ENCODE measurements at regions not wholly inside any gene's neighbourhood (a gene's known extent, or its start where the extent isn't known, plus 50 kb on each side); places are given as distances from the start of the nearest gene placed in this dataset.

- H3K4me1 Mint-ChIP-seq (ENCODE audit: unreplicated experiment): no peaks in the 10 kb centered on the region
- H3K9me3 Mint-ChIP-seq: no peaks in the 10 kb centered on the region
- H3K27me3 Mint-ChIP-seq: no peaks in the 10 kb centered on the region
- H3K36me3 Mint-ChIP-seq: no peaks in the 10 kb centered on the region
- DNase-seq (ENCODE audit: extremely low spot score, unreplicated experiment): no peak
- TF ChIP-seq CTCF (conservative IDR thresholded peaks at IDR 0.05): no peak
- no peak overlapping the region for H3K27ac Mint-ChIP-seq
- no peak overlapping the region for H3K4me3 Mint-ChIP-seq
Observed at GRCh38 chr5:84568171-84568570, 183.5 kb upstream of the EDIL3 start.

GRCh38 chr5:84565866-84566265, 181.2 kb upstream of the EDIL3 start:
- TF ChIP-seq CTCF (conservative IDR thresholded peaks at IDR 0.05): no peak
- Mint-ChIP-seq H3K27ac (no peak overlapping the region), H3K4me1 (ENCODE audit: unreplicated experiment) (no peaks in the 10 kb centered on the region), H3K9me3 (no peaks in the 10 kb centered on the region), H3K27me3 (no peaks in the 10 kb centered on the region), H3K36me3 (no peaks in the 10 kb centered on the region), H3K4me3 (no peak overlapping the region)
- DNase-seq (ENCODE audit: extremely low spot score, unreplicated experiment): no peak

GRCh38 chr5:84564321-84565075, 179.8 kb upstream of the EDIL3 start:
- Mint-ChIP-seq H3K27me3 (no peaks in the 10 kb centered on the region), H3K9me3 (no peaks in the 10 kb centered on the region), H3K4me3 (no peak overlapping the region), H3K4me1 (ENCODE audit: unreplicated experiment) (no peaks in the 10 kb centered on the region), H3K27ac (no peak overlapping the region), H3K36me3 (no peaks in the 10 kb centered on the region)
- no peak for TF ChIP-seq CTCF (conservative IDR thresholded peaks at IDR 0.05)
- DNase-seq (ENCODE audit: extremely low spot score, unreplicated experiment): no peak

- Mint-ChIP-seq H3K27me3 (no peaks in the 10 kb centered on the region), H3K9me3 (no peaks in the 10 kb centered on the region), H3K4me3 (no peak overlapping the region), H3K27ac (no peak overlapping the region), H3K36me3 (no peaks in the 10 kb centered on the region), H3K4me1 (ENCODE audit: unreplicated experiment) (no peaks in the 10 kb centered on the region)
- TF ChIP-seq CTCF (conservative IDR thresholded peaks at IDR 0.05): no peak
- no peak for DNase-seq (ENCODE audit: extremely low spot score, unreplicated experiment)
Observed at GRCh38 chr5:84550222-84550621, 165.5 kb upstream of the EDIL3 start.

- Mint-ChIP-seq H3K36me3 (no peaks in the 10 kb centered on the region), H3K9me3 (no peaks in the 10 kb centered on the region), H3K27ac (no peak overlapping the region), H3K4me1 (ENCODE audit: unreplicated experiment) (no peaks in the 10 kb centered on the region), H3K4me3 (no peak overlapping the region), H3K27me3 (no peaks in the 10 kb centered on the region)
- no peak for DNase-seq (ENCODE audit: extremely low spot score, unreplicated experiment)
- TF ChIP-seq CTCF (conservative IDR thresholded peaks at IDR 0.05): no peak
Observed at GRCh38 chr5:84549054-84549453, 164.4 kb upstream of the EDIL3 start.

Measured in type B pancreatic cell (in vitro differentiated cells).